Upper lobe of right lung (tissue), 1 donor: ENCODE measurements at regions not wholly inside any gene's neighbourhood (a gene's known extent, or its start where the extent isn't known, plus 50 kb on each side); places are given as distances from the start of the nearest gene placed in this dataset.
"Not testable (repeated sequence)": the region's sequence is repeated elsewhere in the genome, so short reads cannot be mapped to it uniquely, and the experiment has no call there.

ENCODE experiments used
- ATAC-seq: fragments of 200-7000 bp; cut with Tn5 transposase; one replicate; pipeline ENCODE4 v1.9.1; 2020; ENCODE audit warnings: mild to moderate bottlenecking, moderate library complexity
- DNase-seq: peaks from one replicate; pipeline ENCODE4 v3.0.0-alpha.2; 2020
- H3K27ac ChIP-seq: fragments of 200-600 bp; one replicate; pipeline ENCODE4 v1.8.0; 2022
- H3K27me3 ChIP-seq: fragments of 200-600 bp; one replicate; pipeline ENCODE4 v1.8.0; 2022; ENCODE audit warnings: mild to moderate bottlenecking
- H3K36me3 ChIP-seq: fragments of 200-600 bp; one replicate; pipeline ENCODE4 v1.8.0; 2022
- H3K4me1 ChIP-seq: fragments of 200-600 bp; one replicate; pipeline ENCODE4 v1.8.0; 2022
- H3K4me3 ChIP-seq: fragments of 200-600 bp; one replicate; pipeline ENCODE4 v1.8.0; 2022; ENCODE audit warnings: mild to moderate bottlenecking
- H3K9me3 ChIP-seq: fragments of 200-600 bp; one replicate; pipeline ENCODE4 v1.8.0; 2022
- intact Hi-C: fragments of 100-400 bp; cut with DNase I; formaldehyde crosslinking; loops from one replicate; pipeline ENCODE4 v1.11.0; 2022
- TF ChIP-seq, protein P1 (sequence below): fragments of 200-600 bp; IDR thresholded peaks from one replicate; pipeline ENCODE4 v1.8.0; 2022; ENCODE audit warnings: antibody characterized with exemption
- donor health status: DM: no; HTN: yes; CAD: no; lungs with severe emphysema.

GRCh38 chr20:22052025-22052650, 346.7 kb downstream of the PAX1 start:
- Histone ChIP-seq H3K27ac (no peak overlapping the region), H3K9me3 (no peaks in the 10 kb centered on the region), H3K4me3 (no peak overlapping the region), H3K4me1 (no peaks in the 10 kb centered on the region), H3K27me3 (no peaks in the 10 kb centered on the region), H3K36me3 (no peaks in the 10 kb centered on the region)
- intact Hi-C loops = no loop called here
- ATAC-seq = no peak
- no peak for DNase-seq
- TF ChIP-seq, protein P1, sequence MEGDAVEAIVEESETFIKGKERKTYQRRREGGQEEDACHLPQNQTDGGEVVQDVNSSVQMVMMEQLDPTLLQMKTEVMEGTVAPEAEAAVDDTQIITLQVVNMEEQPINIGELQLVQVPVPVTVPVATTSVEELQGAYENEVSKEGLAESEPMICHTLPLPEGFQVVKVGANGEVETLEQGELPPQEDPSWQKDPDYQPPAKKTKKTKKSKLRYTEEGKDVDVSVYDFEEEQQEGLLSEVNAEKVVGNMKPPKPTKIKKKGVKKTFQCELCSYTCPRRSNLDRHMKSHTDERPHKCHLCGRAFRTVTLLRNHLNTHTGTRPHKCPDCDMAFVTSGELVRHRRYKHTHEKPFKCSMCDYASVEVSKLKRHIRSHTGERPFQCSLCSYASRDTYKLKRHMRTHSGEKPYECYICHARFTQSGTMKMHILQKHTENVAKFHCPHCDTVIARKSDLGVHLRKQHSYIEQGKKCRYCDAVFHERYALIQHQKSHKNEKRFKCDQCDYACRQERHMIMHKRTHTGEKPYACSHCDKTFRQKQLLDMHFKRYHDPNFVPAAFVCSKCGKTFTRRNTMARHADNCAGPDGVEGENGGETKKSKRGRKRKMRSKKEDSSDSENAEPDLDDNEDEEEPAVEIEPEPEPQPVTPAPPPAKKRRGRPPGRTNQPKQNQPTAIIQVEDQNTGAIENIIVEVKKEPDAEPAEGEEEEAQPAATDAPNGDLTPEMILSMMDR = no peak

GRCh38 chr20:22045956-22046507, 340.6 kb downstream of the PAX1 start:
- H3K4me3 ChIP-seq, H3K27me3 ChIP-seq, H3K27ac ChIP-seq, H3K9me3 ChIP-seq, intact Hi-C loops, H3K36me3 ChIP-seq, H3K4me1 ChIP-seq, DNase-seq, ATAC-seq: not testable (repeated sequence)

GRCh38 chr20:22027423-22027822, 322.0 kb downstream of the PAX1 start:
- Histone ChIP-seq H3K36me3 (no peaks in the 10 kb centered on the region), H3K27me3 (no peaks in the 10 kb centered on the region), H3K4me3 (no peak overlapping the region), H3K9me3 (no peaks in the 10 kb centered on the region), H3K4me1 (no peaks in the 10 kb centered on the region), H3K27ac (no peak overlapping the region)
- TF ChIP-seq, protein P1 = no peak
- intact Hi-C loops = no loop called here
- DNase-seq (no peak), ATAC-seq (no peak)

- H3K27ac ChIP-seq = no peak overlapping the region
- TF ChIP-seq, protein P1 = no peak
- H3K36me3 ChIP-seq = no peaks in the 10 kb centered on the region
- intact Hi-C loops = no loop called here
- H3K27me3 ChIP-seq = no peaks in the 10 kb centered on the region
- DNase-seq (no peak), ATAC-seq (no peak)
- H3K4me3 ChIP-seq = no peak overlapping the region
- H3K9me3 ChIP-seq = no peaks in the 10 kb centered on the region
- H3K4me1 ChIP-seq = no peaks in the 10 kb centered on the region
Measured at GRCh38 chr20:22020201-22020600, 314.7 kb downstream of the PAX1 start.

DNA sequence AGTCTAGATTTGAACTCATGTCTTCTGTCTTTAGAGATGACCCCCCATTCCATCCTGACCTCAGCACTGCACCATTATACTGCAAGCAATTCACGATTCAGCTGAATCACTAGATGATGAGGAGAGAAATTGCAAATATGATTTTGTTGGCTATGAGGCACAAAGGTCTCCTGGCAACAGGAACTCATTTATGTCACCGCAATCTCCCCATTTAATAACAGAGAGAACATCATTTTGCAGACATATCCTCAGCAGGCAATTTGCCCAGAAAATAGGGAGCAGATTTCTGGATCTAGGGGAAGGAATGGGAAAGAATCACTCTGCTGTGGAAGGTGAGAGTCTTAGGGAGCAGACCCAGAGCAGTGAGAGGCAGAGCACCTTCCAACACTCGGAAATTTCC, 303.0 kb downstream of the PAX1 start:
- H3K27ac ChIP-seq = no peak overlapping the region
- H3K4me1 ChIP-seq = no peaks in the 10 kb centered on the region
- ATAC-seq = no peak
- H3K9me3 ChIP-seq = no peaks in the 10 kb centered on the region
- no peak for DNase-seq
- no peak overlapping the region for H3K4me3 ChIP-seq
- H3K36me3 ChIP-seq = no peaks in the 10 kb centered on the region
- no peaks in the 10 kb centered on the region for H3K27me3 ChIP-seq
- TF ChIP-seq, protein P1 = no peak
- intact Hi-C loops = no loop called here

GRCh38 chr20:22006306-22006705, 300.8 kb downstream of the PAX1 start:
- TF ChIP-seq, protein P1 = no peak
- H3K36me3 ChIP-seq = no peaks in the 10 kb centered on the region
- no peaks in the 10 kb centered on the region for H3K9me3 ChIP-seq
- intact Hi-C loops = no loop called here
- no peaks in the 10 kb centered on the region for H3K4me1 ChIP-seq
- DNase-seq (no peak), ATAC-seq (no peak)
- H3K27ac ChIP-seq = no peak overlapping the region
- no peaks in the 10 kb centered on the region for H3K27me3 ChIP-seq
- no peak overlapping the region for H3K4me3 ChIP-seq
